Thymus (tissue), 11 donors: ENCODE measurements at regions not wholly inside any gene's neighbourhood (a gene's known extent, or its start where the extent isn't known, plus 50 kb on each side); places are given as distances from the start of the nearest gene placed in this dataset.

ENCODE experiments used
- DNase-seq, 9 donors: peaks; one replicate each; pipeline ENCODE4 v3.0.0-alpha.2; 2013; ENCODE audit warnings: low spot score in 9 of 9, low read depth in 6 of 9, missing footprints in 1 of 9
- H3K27ac ChIP-seq, 2 donors: one replicate each; pipeline ENCODE4 v1.5.1; 2013; ENCODE audit warnings: control low read depth in 1 of 2, low read depth in 1 of 2, low read length in 1 of 2, mild to moderate bottlenecking in 1 of 2, moderate library complexity in 1 of 2
- H3K27me3 ChIP-seq, 2 donors: one replicate each; pipeline ENCODE4 v1.5.1; 2013; ENCODE audit warnings: low read length in 1 of 2; ENCODE audit not compliant: control insufficient read depth in 2 of 2, insufficient read depth in 1 of 2
- H3K36me3 ChIP-seq, 2 donors: one replicate each; pipeline ENCODE4 v1.5.1; 2013; ENCODE audit warnings: low read length in 1 of 2, mild to moderate bottlenecking in 1 of 2, moderate library complexity in 1 of 2; ENCODE audit not compliant: control insufficient read depth in 2 of 2, insufficient read depth in 2 of 2
- H3K4me1 ChIP-seq, 2 donors: one replicate each; pipeline ENCODE4 v1.5.1; 2013; ENCODE audit warnings: low read length in 2 of 2; ENCODE audit not compliant: control insufficient read depth in 2 of 2, insufficient read depth in 2 of 2
- H3K4me3 ChIP-seq, 2 donors: one replicate each; pipeline ENCODE4 v1.5.1; 2013; ENCODE audit warnings: low read length in 2 of 2, control low read depth in 1 of 2, mild to moderate bottlenecking in 1 of 2
- H3K9me3 ChIP-seq, 2 donors: one replicate each; pipeline ENCODE4 v1.5.1; 2013; ENCODE audit warnings: low read length in 1 of 2, mild to moderate bottlenecking in 1 of 2; ENCODE audit not compliant: control insufficient read depth in 2 of 2, insufficient read depth in 1 of 2
- WGBS: extraction: QIAGEN DNeasy Blood & Tissue Kit; methylation state at CpG from one replicate; pipeline ENCODE4 v1.1.7; 2013; 5-methylcytosine and 5-hydroxymethylcytosine counted together
- donor health status: healthy.

DNA sequence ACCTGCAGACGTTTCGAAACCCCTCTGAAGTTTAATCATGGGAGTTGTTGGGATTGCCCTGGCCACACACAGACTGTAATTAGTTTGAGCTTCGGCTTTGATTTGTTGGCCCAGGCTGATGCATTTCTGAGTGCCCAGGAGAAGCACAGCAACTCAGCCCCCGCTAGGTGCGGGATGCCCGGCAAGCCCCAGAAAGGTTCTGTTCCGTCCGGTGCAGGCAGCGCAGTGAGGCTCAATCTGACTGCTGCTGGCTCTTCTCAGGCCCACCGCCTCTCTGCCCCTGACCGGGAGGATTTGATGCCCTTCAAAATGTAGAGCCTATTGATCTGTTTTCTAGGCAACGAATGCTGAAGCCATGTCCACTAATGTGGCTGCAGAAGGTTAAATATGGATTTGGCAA lies 73.4 kb upstream of the TAF11L2 start:
- DNase-seq: no peak
- Histone ChIP-seq H3K27ac (no peak overlapping the region), H3K4me3 (no peak overlapping the region), H3K9me3 (no peaks in the 10 kb centered on the region), H3K36me3 (no peaks in the 10 kb centered on the region), H3K27me3 (no peaks in the 10 kb centered on the region), H3K4me1 (no peaks in the 10 kb centered on the region)
- WGBS: 96% methylated on average over 12 of the region's 12 CpGs

DNA sequence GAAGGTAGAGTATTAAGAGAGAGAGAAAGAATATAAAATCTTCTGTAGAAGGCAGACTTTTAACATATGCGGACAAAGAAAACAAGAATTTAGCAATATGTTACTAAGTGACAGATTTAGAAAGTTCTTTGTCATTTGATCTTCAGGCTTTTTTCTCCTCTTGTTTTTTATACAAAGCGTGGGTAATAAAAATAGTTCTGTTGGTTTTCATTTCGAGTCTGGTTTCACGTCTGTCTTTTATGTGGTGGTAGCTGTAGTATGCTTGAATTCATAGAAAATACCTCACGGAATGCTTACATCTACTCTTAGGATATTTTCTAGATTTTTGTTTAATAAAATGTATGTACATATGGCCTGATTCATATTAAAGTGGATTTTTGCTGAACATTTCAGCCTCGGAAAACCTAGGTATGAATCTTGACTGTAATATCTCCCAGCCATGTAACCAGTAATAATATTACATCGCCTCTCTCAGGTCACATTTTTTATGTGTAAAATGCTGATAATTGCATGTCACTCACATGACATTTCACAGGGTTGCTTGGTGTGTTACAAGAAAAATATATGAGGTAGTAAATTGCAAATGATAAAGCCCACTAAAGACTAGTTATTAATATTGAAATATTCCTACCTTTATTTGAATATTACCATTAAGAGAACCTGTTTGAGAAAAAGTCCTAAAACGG lies 72.5 kb upstream of the TAF11L2 start:
- WGBS: 82% methylated on average over 8 of the region's 8 CpGs
- DNase-seq: peak in 1 of 9 donors; percentile 18
- H3K27me3 ChIP-seq: no peaks in the 10 kb centered on the region
- H3K36me3 ChIP-seq: no peaks in the 10 kb centered on the region
- no peak overlapping the region for H3K27ac ChIP-seq
- no peaks in the 10 kb centered on the region for H3K4me1 ChIP-seq
- H3K4me3 ChIP-seq: no peak overlapping the region
- H3K9me3 ChIP-seq: no peaks in the 10 kb centered on the region

GRCh38 chr5:17426104-17426749 lies 71.8 kb upstream of the TAF11L2 start:
- Histone ChIP-seq H3K36me3 (no peaks in the 10 kb centered on the region), H3K4me1 (no peaks in the 10 kb centered on the region), H3K9me3 (no peaks in the 10 kb centered on the region), H3K27me3 (no peaks in the 10 kb centered on the region), H3K4me3 (no peak overlapping the region), H3K27ac (no peak overlapping the region)
- WGBS: 58% methylated on average over 2 of the region's 2 CpGs
- peak in 2 of 9 donors; percentile 5 to 29 for DNase-seq

DNA sequence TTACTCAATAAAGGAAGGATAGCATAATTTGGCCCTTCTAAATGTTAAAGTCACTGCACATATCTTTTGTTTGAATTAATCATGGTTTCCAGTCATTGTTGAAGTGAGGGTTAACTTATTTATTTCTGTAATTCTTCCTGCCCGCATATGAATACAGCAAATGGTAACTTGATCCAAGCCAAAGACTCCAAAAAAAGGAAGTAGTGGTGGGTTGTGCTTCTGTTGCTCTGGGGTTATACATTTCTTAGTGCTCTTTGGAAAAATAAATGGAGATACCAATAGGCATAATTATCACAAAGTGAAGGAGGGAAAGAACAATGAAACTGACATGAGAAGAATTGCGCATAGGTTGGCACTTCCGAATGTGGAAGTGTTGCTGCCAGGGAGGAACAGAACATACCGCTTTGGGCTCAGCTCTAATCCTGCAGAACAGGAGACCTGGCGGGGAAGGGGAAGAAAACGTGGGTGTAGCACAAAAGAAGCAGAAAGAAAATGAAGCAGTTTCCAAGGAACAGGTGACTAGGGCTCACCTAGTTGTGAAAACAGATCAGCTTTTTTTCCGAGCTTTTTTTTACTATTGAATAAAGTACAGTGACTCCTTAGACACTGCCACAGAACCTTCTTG lies 69.7 kb upstream of the TAF11L2 start:
- no peak for DNase-seq
- Histone ChIP-seq H3K4me3 (no peak overlapping the region), H3K27me3 (no peaks in the 10 kb centered on the region), H3K9me3 (no peaks in the 10 kb centered on the region), H3K4me1 (no peaks in the 10 kb centered on the region), H3K36me3 (no peaks in the 10 kb centered on the region), H3K27ac (no peak overlapping the region)
- WGBS: 85% methylated on average over 7 of the region's 7 CpGs

GRCh38 chr5:17429353-17429752 lies 68.7 kb upstream of the TAF11L2 start:
- H3K27ac ChIP-seq: no peak overlapping the region
- no peak overlapping the region for H3K4me3 ChIP-seq
- no peak for DNase-seq
- no peaks in the 10 kb centered on the region for H3K36me3 ChIP-seq
- 82% methylated on average over 4 of the region's 4 CpGs for WGBS
- no peaks in the 10 kb centered on the region for H3K4me1 ChIP-seq
- H3K27me3 ChIP-seq: no peaks in the 10 kb centered on the region
- H3K9me3 ChIP-seq: no peaks in the 10 kb centered on the region

GRCh38 chr5:17430241-17430640 lies 67.8 kb upstream of the TAF11L2 start:
- no peak overlapping the region for H3K27ac ChIP-seq
- no peaks in the 10 kb centered on the region for H3K27me3 ChIP-seq
- WGBS: 87% methylated on average over 5 of the region's 5 CpGs
- H3K9me3 ChIP-seq: no peaks in the 10 kb centered on the region
- no peak overlapping the region for H3K4me3 ChIP-seq
- H3K4me1 ChIP-seq: no peaks in the 10 kb centered on the region
- H3K36me3 ChIP-seq: no peaks in the 10 kb centered on the region
- no peak for DNase-seq

DNA sequence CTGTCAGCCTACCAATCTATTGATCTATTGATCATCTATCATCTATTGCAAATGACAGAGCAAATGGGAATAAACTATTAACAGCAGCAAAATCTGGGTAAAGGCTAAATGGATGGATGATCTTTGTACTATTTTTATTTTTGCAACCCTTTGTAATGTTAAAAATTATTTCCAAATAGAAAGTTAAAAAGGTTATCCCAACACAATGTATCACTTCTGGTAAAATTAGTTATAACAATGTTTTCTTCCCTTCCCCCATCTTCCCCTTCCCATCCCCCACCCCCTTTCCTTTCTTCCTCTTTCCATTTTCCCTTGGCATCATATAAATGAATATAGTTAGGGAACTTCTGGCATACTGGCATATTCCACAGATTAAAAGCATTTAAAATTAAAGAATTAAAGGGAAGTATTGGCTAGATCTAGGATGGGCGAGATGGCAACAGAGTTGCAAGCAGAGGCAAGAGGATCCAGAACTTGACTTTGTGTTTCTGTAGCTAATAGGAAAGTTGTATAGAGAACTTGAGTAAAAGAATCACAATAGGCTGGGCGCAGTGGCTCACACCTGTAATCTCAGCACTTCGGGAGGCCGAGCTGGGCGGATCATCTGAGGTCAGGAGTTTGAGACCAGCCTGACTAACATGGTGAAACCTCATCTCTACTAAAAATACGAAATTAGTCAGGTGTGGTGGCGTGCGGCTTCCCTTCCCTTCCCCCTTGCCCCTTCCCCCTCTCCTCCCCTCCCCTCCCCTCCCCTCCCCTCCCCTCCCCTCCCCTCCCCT lies 66.6 kb upstream of the TAF11L2 start:
- Histone ChIP-seq H3K4me3 (no peak overlapping the region), H3K36me3 (no peaks in the 10 kb centered on the region), H3K4me1 (no peaks in the 10 kb centered on the region), H3K27me3 (no peaks in the 10 kb centered on the region), H3K9me3 (no peaks in the 10 kb centered on the region), H3K27ac (no peak overlapping the region)
- DNase-seq: no peak
- WGBS: 92% methylated on average over 8 of the region's 8 CpGs

- no peak overlapping the region for H3K27ac ChIP-seq
- no peaks in the 10 kb centered on the region for H3K4me1 ChIP-seq
- H3K4me3 ChIP-seq: no peak overlapping the region
- no peaks in the 10 kb centered on the region for H3K9me3 ChIP-seq
- H3K36me3 ChIP-seq: no peaks in the 10 kb centered on the region
- DNase-seq: no peak
- no peaks in the 10 kb centered on the region for H3K27me3 ChIP-seq
- WGBS: 95% methylated on average over 3 of the region's 3 CpGs
Observed at GRCh38 chr5:17432569-17432968, 65.5 kb upstream of the TAF11L2 start.

GRCh38 chr5:17433406-17433805 lies 64.6 kb upstream of the TAF11L2 start:
- H3K36me3 ChIP-seq: no peaks in the 10 kb centered on the region
- H3K4me3 ChIP-seq: no peak overlapping the region
- no peaks in the 10 kb centered on the region for H3K27me3 ChIP-seq
- H3K4me1 ChIP-seq: no peaks in the 10 kb centered on the region
- H3K27ac ChIP-seq: no peak overlapping the region
- H3K9me3 ChIP-seq: no peaks in the 10 kb centered on the region
- 94% methylated on average over 6 of the region's 6 CpGs for WGBS
- DNase-seq: no peak
